ENCODE measurements at regions not wholly inside any gene's neighbourhood (a gene's known extent, or its start where the extent isn't known, plus 50 kb on each side); places are given as distances from the start of the nearest gene placed in this dataset.

DNA sequence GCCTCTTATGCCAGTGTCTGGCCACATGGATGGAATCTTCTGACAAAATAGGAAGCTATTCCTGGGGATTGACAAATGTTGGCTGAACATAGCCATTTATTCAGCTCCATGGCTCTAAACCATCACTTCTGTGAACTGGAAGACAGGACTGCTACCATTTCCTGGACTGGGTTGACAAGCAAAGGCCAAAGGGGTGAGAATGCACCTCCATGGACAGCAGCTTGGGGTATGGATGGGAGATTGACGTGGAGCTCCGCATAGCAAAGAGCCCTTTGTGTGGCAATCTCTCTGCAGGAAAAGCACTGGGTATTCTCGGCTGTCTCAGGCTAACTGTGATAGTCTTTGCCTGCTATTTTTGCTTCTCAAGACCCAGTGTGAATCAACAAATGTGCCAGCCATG lies 223.0 kb upstream of the EGLN3 start (continued):
- TF ChIP-seq EHF (CRISPR knock-in tag; IDR thresholded peaks at IDR 0.05), result no peak
- TF ChIP-seq KDM1A (IDR thresholded peaks at IDR 0.05; ENCODE audit: low read depth), result no peak
- no peak for TF ChIP-seq SMC3 (IDR thresholded peaks at IDR 0.05)
- TF ChIP-seq HEYL (CRISPR knock-in tag; IDR thresholded peaks at IDR 0.05), result no peak
- TF ChIP-seq, protein P1, sequence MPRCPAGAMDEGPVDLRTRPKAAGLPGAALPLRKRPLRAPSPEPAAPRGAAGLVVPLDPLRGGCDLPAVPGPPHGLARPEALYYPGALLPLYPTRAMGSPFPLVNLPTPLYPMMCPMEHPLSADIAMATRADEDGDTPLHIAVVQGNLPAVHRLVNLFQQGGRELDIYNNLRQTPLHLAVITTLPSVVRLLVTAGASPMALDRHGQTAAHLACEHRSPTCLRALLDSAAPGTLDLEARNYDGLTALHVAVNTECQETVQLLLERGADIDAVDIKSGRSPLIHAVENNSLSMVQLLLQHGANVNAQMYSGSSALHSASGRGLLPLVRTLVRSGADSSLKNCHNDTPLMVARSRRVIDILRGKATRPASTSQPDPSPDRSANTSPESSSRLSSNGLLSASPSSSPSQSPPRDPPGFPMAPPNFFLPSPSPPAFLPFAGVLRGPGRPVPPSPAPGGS (IDR thresholded peaks at IDR 0.05), result no peak
- no peak for TF ChIP-seq BHLHE40 (IDR thresholded peaks at IDR 0.05; ENCODE audit: low read depth, low read length)
- TF ChIP-seq, protein P2, sequence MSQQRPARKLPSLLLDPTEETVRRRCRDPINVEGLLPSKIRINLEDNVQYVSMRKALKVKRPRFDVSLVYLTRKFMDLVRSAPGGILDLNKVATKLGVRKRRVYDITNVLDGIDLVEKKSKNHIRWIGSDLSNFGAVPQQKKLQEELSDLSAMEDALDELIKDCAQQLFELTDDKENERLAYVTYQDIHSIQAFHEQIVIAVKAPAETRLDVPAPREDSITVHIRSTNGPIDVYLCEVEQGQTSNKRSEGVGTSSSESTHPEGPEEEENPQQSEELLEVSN (IDR thresholded peaks at IDR 0.05; ENCODE audit: borderline replicate concordance, low read depth), result no peak
- TF ChIP-seq HOXA7 (CRISPR knock-in tag; IDR thresholded peaks at IDR 0.05), result no peak
- no peak for TF ChIP-seq FOXS1 (CRISPR knock-in tag; IDR thresholded peaks at IDR 0.05)
- TF ChIP-seq CEBPB (IDR thresholded peaks at IDR 0.05), result no peak
- TF ChIP-seq GATA3 (IDR thresholded peaks at IDR 0.05; ENCODE audit: borderline replicate concordance), result no peak

DNA sequence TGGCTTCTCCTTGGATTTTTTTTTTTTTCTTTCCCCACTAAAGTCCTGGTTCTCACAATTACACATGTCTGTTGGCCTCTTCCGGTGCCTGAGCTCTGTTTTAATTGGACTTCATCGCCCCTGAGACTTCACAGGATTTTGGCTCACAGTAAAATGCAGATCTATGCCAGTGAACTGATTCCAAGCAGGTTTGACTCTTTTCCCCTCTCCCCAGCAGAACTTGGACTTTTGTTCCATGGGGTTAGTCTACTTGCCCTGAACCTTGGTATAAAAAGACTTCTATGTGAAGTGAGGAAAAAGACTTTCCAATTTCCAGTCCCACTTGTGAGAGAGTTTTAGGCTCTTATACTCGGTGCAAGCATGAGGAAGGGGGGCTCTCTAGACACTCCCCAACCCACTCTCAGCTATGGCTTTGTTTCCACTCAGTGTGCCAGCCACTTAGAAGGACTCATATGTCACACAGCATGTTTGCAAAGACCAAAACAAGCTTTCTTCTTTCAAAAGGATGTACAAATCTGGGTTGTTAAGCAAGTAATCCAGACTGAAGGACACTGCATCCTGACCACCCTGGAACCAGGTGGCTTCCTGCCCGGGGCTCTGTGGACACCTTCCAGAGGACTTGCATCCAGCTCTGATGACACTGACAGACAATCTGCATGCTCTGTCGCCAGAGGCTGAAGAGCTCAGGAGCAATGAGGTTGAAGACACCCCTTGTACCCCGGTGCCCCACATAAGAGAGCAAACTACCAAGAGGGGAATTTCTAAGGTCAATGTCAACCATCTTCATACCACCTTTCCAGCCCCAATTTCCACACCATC lies 221.9 kb upstream of the EGLN3 start:
- TF ChIP-seq ZFP36 (IDR thresholded peaks at IDR 0.05; ENCODE audit: borderline replicate concordance, partially characterized antibody) (no peak), RCOR1 (IDR thresholded peaks at IDR 0.05; ENCODE audit: low read depth, low read length) (no peak), RARB (CRISPR knock-in tag; IDR thresholded peaks at IDR 0.05) (no peak), EHF (CRISPR knock-in tag; IDR thresholded peaks at IDR 0.05) (no peak), MAZ (IDR thresholded peaks at IDR 0.05; ENCODE audit: borderline replicate concordance, low read depth, low read length) (no peak), KDM1A (IDR thresholded peaks at IDR 0.05; ENCODE audit: low read depth) (no peak), CBX8 (IDR thresholded peaks at IDR 0.05) (no peak), CEBPB (IDR thresholded peaks at IDR 0.05) (no peak), CHD2 (IDR thresholded peaks at IDR 0.05; ENCODE audit: low read length, partially characterized antibody) (no peak), POLR2A (IDR thresholded peaks at IDR 0.05; ENCODE audit: low read length) (no peak), NFE2L2 (conservative IDR thresholded peaks at IDR 0.05; ENCODE audit: low read length) (no peak)
- TF ChIP-seq, protein P3, sequence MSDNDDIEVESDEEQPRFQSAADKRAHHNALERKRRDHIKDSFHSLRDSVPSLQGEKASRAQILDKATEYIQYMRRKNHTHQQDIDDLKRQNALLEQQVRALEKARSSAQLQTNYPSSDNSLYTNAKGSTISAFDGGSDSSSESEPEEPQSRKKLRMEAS (IDR thresholded peaks at IDR 0.05), result no peak
- TF ChIP-seq, protein P2 (IDR thresholded peaks at IDR 0.05; ENCODE audit: borderline replicate concordance, low read depth), result no peak
- TF ChIP-seq, protein P4, sequence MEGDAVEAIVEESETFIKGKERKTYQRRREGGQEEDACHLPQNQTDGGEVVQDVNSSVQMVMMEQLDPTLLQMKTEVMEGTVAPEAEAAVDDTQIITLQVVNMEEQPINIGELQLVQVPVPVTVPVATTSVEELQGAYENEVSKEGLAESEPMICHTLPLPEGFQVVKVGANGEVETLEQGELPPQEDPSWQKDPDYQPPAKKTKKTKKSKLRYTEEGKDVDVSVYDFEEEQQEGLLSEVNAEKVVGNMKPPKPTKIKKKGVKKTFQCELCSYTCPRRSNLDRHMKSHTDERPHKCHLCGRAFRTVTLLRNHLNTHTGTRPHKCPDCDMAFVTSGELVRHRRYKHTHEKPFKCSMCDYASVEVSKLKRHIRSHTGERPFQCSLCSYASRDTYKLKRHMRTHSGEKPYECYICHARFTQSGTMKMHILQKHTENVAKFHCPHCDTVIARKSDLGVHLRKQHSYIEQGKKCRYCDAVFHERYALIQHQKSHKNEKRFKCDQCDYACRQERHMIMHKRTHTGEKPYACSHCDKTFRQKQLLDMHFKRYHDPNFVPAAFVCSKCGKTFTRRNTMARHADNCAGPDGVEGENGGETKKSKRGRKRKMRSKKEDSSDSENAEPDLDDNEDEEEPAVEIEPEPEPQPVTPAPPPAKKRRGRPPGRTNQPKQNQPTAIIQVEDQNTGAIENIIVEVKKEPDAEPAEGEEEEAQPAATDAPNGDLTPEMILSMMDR (IDR thresholded peaks at IDR 0.05), result no peak
- TF ChIP-seq, protein P5, sequence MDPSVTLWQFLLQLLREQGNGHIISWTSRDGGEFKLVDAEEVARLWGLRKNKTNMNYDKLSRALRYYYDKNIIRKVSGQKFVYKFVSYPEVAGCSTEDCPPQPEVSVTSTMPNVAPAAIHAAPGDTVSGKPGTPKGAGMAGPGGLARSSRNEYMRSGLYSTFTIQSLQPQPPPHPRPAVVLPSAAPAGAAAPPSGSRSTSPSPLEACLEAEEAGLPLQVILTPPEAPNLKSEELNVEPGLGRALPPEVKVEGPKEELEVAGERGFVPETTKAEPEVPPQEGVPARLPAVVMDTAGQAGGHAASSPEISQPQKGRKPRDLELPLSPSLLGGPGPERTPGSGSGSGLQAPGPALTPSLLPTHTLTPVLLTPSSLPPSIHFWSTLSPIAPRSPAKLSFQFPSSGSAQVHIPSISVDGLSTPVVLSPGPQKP (IDR thresholded peaks at IDR 0.05; ENCODE audit: low read depth, low read length), result no peak
- TF ChIP-seq, protein P6, sequence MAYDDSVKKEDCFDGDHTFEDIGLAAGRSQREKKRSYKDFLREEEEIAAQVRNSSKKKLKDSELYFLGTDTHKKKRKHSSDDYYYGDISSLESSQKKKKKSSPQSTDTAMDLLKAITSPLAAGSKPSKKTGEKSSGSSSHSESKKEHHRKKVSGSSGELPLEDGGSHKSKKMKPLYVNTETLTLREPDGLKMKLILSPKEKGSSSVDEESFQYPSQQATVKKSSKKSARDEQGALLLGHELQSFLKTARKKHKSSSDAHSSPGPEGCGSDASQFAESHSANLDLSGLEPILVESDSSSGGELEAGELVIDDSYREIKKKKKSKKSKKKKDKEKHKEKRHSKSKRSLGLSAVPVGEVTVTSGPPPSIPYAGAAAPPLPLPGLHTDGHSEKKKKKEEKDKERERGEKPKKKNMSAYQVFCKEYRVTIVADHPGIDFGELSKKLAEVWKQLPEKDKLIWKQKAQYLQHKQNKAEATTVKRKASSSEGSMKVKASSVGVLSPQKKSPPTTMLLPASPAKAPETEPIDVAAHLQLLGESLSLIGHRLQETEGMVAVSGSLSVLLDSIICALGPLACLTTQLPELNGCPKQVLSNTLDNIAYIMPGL (CRISPR knock-in tag; IDR thresholded peaks at IDR 0.05; ENCODE audit: borderline replicate concordance), result no peak
- 55% methylated on average over 6 of the region's 6 CpGs for WGBS (ENCODE audit: missing lambda C conversion rate)
- Histone ChIP-seq H3K4me2 (no peak overlapping the region), H3K4me1 (no peaks in the 10 kb centered on the region), H3K4me3 (no peak overlapping the region), H3K9me3 (no peaks in the 10 kb centered on the region), H3K27ac (no peak overlapping the region)
- FAIRE-seq (no peak), ATAC-seq (no peak), DNase-seq (ENCODE audit: low read depth in 1 of 2, low spot score in 1 of 2) (no peak)
- ChIA-PET CTCF (interaction anchor here (1.0 to 1.3 kb wide), 2 partner anchors 24 to 54 kb away, joined by 3 read pairs; no protein-coding TSS in a partner anchor), POLR2A (no interaction called here)
